HCT116 (cell line): ENCODE measurements at regions not wholly inside any gene's neighbourhood (a gene's known extent, or its start where the extent isn't known, plus 50 kb on each side); places are given as distances from the start of the nearest gene placed in this dataset.

ENCODE experiments used
- ATAC-seq: fragments of 200-7000 bp; cut with Tn5 transposase; 2 replicates; pipeline ENCODE4 v1.9.1; 2020; ENCODE audit warnings: mild to moderate bottlenecking, moderate library complexity
- BruUV-seq: library from RNA; stranded (reverse); fragments of 400-500 nt; replicated peaks from 2 replicates; lab custom pipeline; 2021; lab: Mats Ljungman, UMichigan
- CTCF ChIA-PET: fragments of 300-600 bp; sonication (Branson Sonifier 250); formaldehyde crosslinking; loops from one replicate; lab custom pipeline; 2021; ENCODE audit warnings: antibody characterized with exemption; lab: Charles Lee
- POLR2A ChIA-PET: fragments of 300-600, 350-600 bp; sonication (Branson Sonifier 250); formaldehyde crosslinking; loops from one replicate; lab custom pipeline; 2021; ENCODE audit warnings: antibody characterized with exemption; lab: Charles Lee
- RAD21 ChIA-PET, 2 experiments: fragments of 300-600 bp; sonication (Branson Sonifier 250); formaldehyde crosslinking; loops; one replicate each; lab custom pipeline; 2023; ENCODE audit warnings: low total read pairs in 2 of 2; ENCODE audit not compliant: uncharacterized antibody in 2 of 2, unreplicated experiment in 2 of 2, low non-redundant PET in 1 of 2; lab: Charles Lee
- DNase-seq: peaks from one replicate; pipeline ENCODE4 v3.0.0-alpha.2; 2010; ENCODE audit warnings: low read depth, low spot score
- H2AFZ ChIP-seq: fragments of 200-600 bp; shearing (Covaris generic), sonication (generic); 2 replicates; pipeline ENCODE4 v1.6.1; 2017; ENCODE audit warnings: low read depth, mixed run types, mixed read lengths, antibody characterized with exemption, low read length; ENCODE audit not compliant: poor library complexity, severe bottlenecking
- H3K27ac ChIP-seq: 2 replicates; pipeline ENCODE4 v1.5.1; 2012; ENCODE audit warnings: low read depth, low read length
- H3K27me3 ChIP-seq: fragments of 200-600 bp; sonication (generic); 2 replicates; pipeline ENCODE4 v1.6.1; 2016; ENCODE audit warnings: mixed run types, low read length, mixed read lengths; ENCODE audit not compliant: insufficient read depth
- H3K36me3 ChIP-seq, 2 experiments: fragments of 200-500 bp in 1 of 2; fragments of 200-600 bp in 1 of 2; sonication (Bioruptor generic) in 1 of 2; sonication (generic) in 1 of 2; 2 replicates each; pipeline versions ENCODE4 v1.5.1 to v1.6.1; 2014 to 2016; ENCODE audit warnings: low read length in 2 of 2, inconsistent platforms in 1 of 2, mixed read lengths in 1 of 2, mixed run types in 1 of 2; ENCODE audit not compliant: insufficient read depth in 2 of 2, control insufficient read depth in 1 of 2
- H3K4me1 ChIP-seq, 2 experiments: fragments of 200-600 bp in 1 of 2; sonication (generic) in 1 of 2; 2 replicates each; pipeline versions ENCODE4 v1.5.1 to v1.6.1; 2012 to 2017; ENCODE audit warnings: low read length in 2 of 2, inconsistent platforms in 1 of 2, mild to moderate bottlenecking in 1 of 2, mixed read lengths in 1 of 2, mixed run types in 1 of 2, moderate library complexity in 1 of 2; ENCODE audit not compliant: insufficient read depth in 2 of 2, control insufficient read depth in 1 of 2
- H3K4me2 ChIP-seq: fragments of 200-600 bp; sonication (generic); 2 replicates; pipeline ENCODE4 v1.6.1; 2017; ENCODE audit warnings: mixed run types, low read length, mixed read lengths
- H3K4me3 ChIP-seq, 2 experiments: fragments of 200-600 bp in 1 of 2; sonication (generic) in 1 of 2; replicated peaks in 1 of 2; 2 replicates each; pipeline ENCODE4 v1.5.1; 2011 to 2016; ENCODE audit warnings: low read length in 2 of 2, control low read depth in 1 of 2, low read depth in 1 of 2, mild to moderate bottlenecking in 1 of 2, mixed read lengths in 1 of 2, mixed run types in 1 of 2
- H3K79me2 ChIP-seq: fragments of 200-600 bp; sonication (generic); 2 replicates; pipeline ENCODE4 v1.6.1; 2017; ENCODE audit warnings: mild to moderate bottlenecking, mixed run types, low read length, moderate library complexity, mixed read lengths; ENCODE audit not compliant: insufficient read depth
- H3K9ac ChIP-seq: fragments of 200-600 bp; sonication (generic); 2 replicates; pipeline ENCODE4 v1.6.1; 2016; ENCODE audit warnings: low read length, mixed read lengths
- H3K9me2 ChIP-seq: fragments of 200-600 bp; sonication (generic), shearing (Covaris generic); 2 replicates; pipeline ENCODE4 v1.6.1; 2017; ENCODE audit warnings: mixed run types, mild to moderate bottlenecking, moderate library complexity; ENCODE audit not compliant: insufficient read depth
- H3K9me3 ChIP-seq, 2 experiments: fragments of 200-500 bp in 1 of 2; fragments of 200-600 bp in 1 of 2; sonication (Bioruptor generic) in 1 of 2; sonication (generic) in 1 of 2; 2 replicates each; pipeline ENCODE4 v1.6.1; 2014 to 2017; ENCODE audit warnings: low read length in 2 of 2, mixed read lengths in 2 of 2, inconsistent platforms in 1 of 2, low read depth in 1 of 2, mild to moderate bottlenecking in 1 of 2, mixed run types in 1 of 2, moderate library complexity in 1 of 2; ENCODE audit not compliant: control insufficient read depth in 1 of 2, insufficient read depth in 1 of 2
- H4K20me1 ChIP-seq: fragments of 200-600 bp; sonication (generic), shearing (Covaris generic); 2 replicates; pipeline ENCODE4 v1.6.1; 2017; ENCODE audit warnings: mixed run types, mild to moderate bottlenecking, moderate library complexity; ENCODE audit not compliant: insufficient read depth
- CBX3 ChIP-seq: IDR thresholded peaks from 2 replicates; pipeline ENCODE4 v1.6.1; 2012; ENCODE audit warnings: low read depth
- CEBPB ChIP-seq: IDR thresholded peaks from 2 replicates; pipeline ENCODE4 v1.6.1; 2012; ENCODE audit warnings: low read depth
- EGR1 ChIP-seq: IDR thresholded peaks from 2 replicates; pipeline ENCODE4 v1.6.1; 2012; ENCODE audit warnings: low read depth
- ELF1 ChIP-seq: IDR thresholded peaks from 2 replicates; pipeline ENCODE4 v1.6.1; 2012; ENCODE audit warnings: low read depth, borderline replicate concordance
- EZH2phosphoT487 ChIP-seq: fragments of 200-600 bp; IDR thresholded peaks from 2 replicates; pipeline ENCODE4 v1.6.1; 2018; ENCODE audit warnings: antibody characterized with exemption, borderline replicate concordance
- JUND ChIP-seq: IDR thresholded peaks from 2 replicates; pipeline ENCODE4 v1.6.1; 2012
- POLR2A ChIP-seq: IDR thresholded peaks from 2 replicates; pipeline ENCODE4 v1.7.0; 2011; ENCODE audit warnings: borderline replicate concordance; ENCODE audit not compliant: insufficient read depth, insufficient read length; ENCODE audit errors: extremely low read depth
- POLR2AphosphoS5 ChIP-seq: IDR thresholded peaks from 2 replicates; pipeline ENCODE4 v1.6.1; 2011; ENCODE audit warnings: mild to moderate bottlenecking, low read depth, low read length, moderate library complexity
- RAD21 ChIP-seq: IDR thresholded peaks from 2 replicates; pipeline ENCODE4 v1.6.1; 2012; ENCODE audit warnings: low read depth, mild to moderate bottlenecking
- REST ChIP-seq: IDR thresholded peaks from 2 replicates; pipeline ENCODE4 v1.6.1; 2012; ENCODE audit warnings: low read depth
- SRF ChIP-seq: IDR thresholded peaks from 2 replicates; pipeline ENCODE4 v1.6.1; 2012; ENCODE audit warnings: low read depth
- YY1 ChIP-seq: IDR thresholded peaks from 2 replicates; pipeline ENCODE4 v1.6.1; 2011; ENCODE audit warnings: low read length, low read depth, moderate library complexity, mild to moderate bottlenecking; ENCODE audit not compliant: insufficient replicate concordance; ENCODE audit errors: extremely low read depth
- ZNF274 ChIP-seq: fragments of 200-500 bp; sonication (Bioruptor generic); IDR thresholded peaks from 2 replicates; pipeline ENCODE4 v1.6.1; 2014; ENCODE audit warnings: mild to moderate bottlenecking, low read depth, low read length, inconsistent platforms
- intact Hi-C: fragments of 100-400 bp; cut with micrococcal nuclease; formaldehyde crosslinking; loops from 2 replicates; pipeline ENCODE4 v1.10.0; 2022
- TF ChIP-seq, protein P1 (sequence below): IDR thresholded peaks from 2 replicates; pipeline ENCODE4 v1.6.1; 2012
- TF ChIP-seq, protein P2 (sequence below): IDR thresholded peaks from 2 replicates; pipeline ENCODE4 v1.6.1; 2012

- CTCF ChIA-PET, result no interaction called here
- Histone ChIP-seq H3K4me2 (no peak overlapping the region), H2AFZ (no peak overlapping the region), H4K20me1 (no peaks in the 10 kb centered on the region; the same call in 1 of the 2 replicates), H3K79me2 (no peaks in the 10 kb centered on the region), H3K4me1 (no peaks in the 10 kb centered on the region), H3K9me3 (no peaks in the 10 kb centered on the region), H3K36me3 (no peaks in the 10 kb centered on the region), H3K9ac (no peak overlapping the region), H3K27ac (no peak overlapping the region), H3K4me3 (no peak overlapping the region), H3K27me3 (no peaks in the 10 kb centered on the region), H3K9me2 (no peaks in the 10 kb centered on the region)
- no peak for DNase-seq
- no TSS peak for BruUV-seq
- no peak for ATAC-seq
- intact Hi-C loops, result no loop called here
- POLR2A ChIA-PET, result no interaction called here
- RAD21 ChIA-PET, result no interaction called here
- TF ChIP-seq CEBPB, result no peak
- TF ChIP-seq EGR1, result no peak
- no peak for TF ChIP-seq EZH2phosphoT487
- TF ChIP-seq, protein P1, sequence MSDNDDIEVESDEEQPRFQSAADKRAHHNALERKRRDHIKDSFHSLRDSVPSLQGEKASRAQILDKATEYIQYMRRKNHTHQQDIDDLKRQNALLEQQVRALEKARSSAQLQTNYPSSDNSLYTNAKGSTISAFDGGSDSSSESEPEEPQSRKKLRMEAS, result no peak
- TF ChIP-seq SRF, result no peak
These were observed 236.5 kb upstream of the SALL3 start for GRCh38 chr18:78743078-78743477.

DNA sequence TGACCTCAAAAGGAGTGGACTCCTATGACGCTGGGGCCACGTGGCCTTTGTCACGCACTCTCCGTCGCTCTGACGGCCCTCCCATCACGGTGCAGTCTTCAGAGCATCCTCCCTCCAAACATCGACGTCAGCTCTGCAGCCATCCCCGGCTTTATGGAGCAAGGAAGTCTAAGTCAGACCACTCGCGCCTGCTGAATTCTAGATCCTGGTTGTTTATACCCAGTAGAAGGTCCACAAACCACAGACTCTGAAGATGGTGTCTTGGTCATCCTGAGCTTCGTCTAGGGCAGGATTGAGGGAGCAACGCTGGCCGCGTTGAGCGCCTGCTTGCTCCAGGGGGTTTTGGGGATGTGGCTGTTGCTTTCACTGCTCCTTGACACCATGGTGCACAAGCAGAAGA, 228.0 kb upstream of the SALL3 start:
- Histone ChIP-seq H3K27ac (no peak overlapping the region), H3K9me2 (no peaks in the 10 kb centered on the region), H3K4me1 (no peaks in the 10 kb centered on the region), H3K9me3 (no peaks in the 10 kb centered on the region), H2AFZ (no peak overlapping the region), H3K9ac (no peak overlapping the region), H3K27me3 (no peaks in the 10 kb centered on the region), H3K36me3 (no peaks in the 10 kb centered on the region), H3K4me2 (no peak overlapping the region), H3K79me2 (no peaks in the 10 kb centered on the region), H4K20me1 (no peaks in the 10 kb centered on the region; the same call in 1 of the 2 replicates), H3K4me3 (no peak overlapping the region)
- no peak for DNase-seq
- intact Hi-C loops, result no loop called here
- POLR2A ChIA-PET, result no interaction called here
- BruUV-seq, result no TSS peak
- TF ChIP-seq ELF1, result no peak
- no peak for TF ChIP-seq EZH2phosphoT487
- no peak for TF ChIP-seq CBX3
- no peak for TF ChIP-seq POLR2A
- TF ChIP-seq REST, result no peak
- TF ChIP-seq, protein P1, result no peak
- TF ChIP-seq POLR2AphosphoS5, result no peak
- no peak for TF ChIP-seq ZNF274
- TF ChIP-seq JUND, result no peak
- TF ChIP-seq RAD21, result no peak
- TF ChIP-seq EGR1, result no peak
- TF ChIP-seq YY1, result no peak
- TF ChIP-seq, protein P2, sequence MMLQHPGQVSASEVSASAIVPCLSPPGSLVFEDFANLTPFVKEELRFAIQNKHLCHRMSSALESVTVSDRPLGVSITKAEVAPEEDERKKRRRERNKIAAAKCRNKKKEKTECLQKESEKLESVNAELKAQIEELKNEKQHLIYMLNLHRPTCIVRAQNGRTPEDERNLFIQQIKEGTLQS, result no peak
- CTCF ChIA-PET, result no interaction called here
- RAD21 ChIA-PET, result no interaction called here
- no peak for ATAC-seq
